Colonic mucosa (tissue), 4 donors: ENCODE measurements at regions not wholly inside any gene's neighbourhood (a gene's known extent, or its start where the extent isn't known, plus 50 kb on each side); places are given as distances from the start of the nearest gene placed in this dataset.
"Not testable (repeated sequence)": the region's sequence is repeated elsewhere in the genome, so short reads cannot be mapped to it uniquely, and the experiment has no call there.

Source experiments
- DNase-seq: peaks from one replicate; pipeline ENCODE4 v3.0.0-alpha.2; 2020
- H3K27ac ChIP-seq: fragments of 200-600 bp; one replicate; pipeline ENCODE4 v1.8.0; 2021
- H3K27me3 ChIP-seq: fragments of 200-600 bp; one replicate; pipeline ENCODE4 v1.8.0; 2021
- H3K36me3 ChIP-seq: fragments of 200-600 bp; one replicate; pipeline ENCODE4 v1.8.0; 2021
- H3K4me1 ChIP-seq: fragments of 200-600 bp; one replicate; pipeline ENCODE4 v1.8.0; 2021; ENCODE audit warnings: mild to moderate bottlenecking
- H3K4me3 ChIP-seq: fragments of 200-600 bp; one replicate; pipeline ENCODE4 v1.8.0; 2021
- H3K9ac ChIP-seq, 2 donors: one replicate each; pipeline ENCODE4 v1.7.0; 2013; ENCODE audit warnings: control low read depth in 2 of 2, low read depth in 2 of 2, low read length in 2 of 2
- H3K9me3 ChIP-seq: fragments of 200-600 bp; one replicate; pipeline ENCODE4 v1.8.0; 2021
- intact Hi-C: fragments of 100-400 bp; cut with DNase I; formaldehyde crosslinking; loops from one replicate; pipeline ENCODE4 v1.14.1; 2022
- TF ChIP-seq, protein P1 (sequence below): fragments of 200-600 bp; IDR thresholded peaks from one replicate; pipeline ENCODE4 v1.8.0; 2022; ENCODE audit warnings: antibody characterized with exemption, mild to moderate bottlenecking
- donor health status: healthy.
- donor health status: DM: no; HTN: no; CAD: no.
- donor health status: DM: no; HTN: no; CAD: no.

DNA sequence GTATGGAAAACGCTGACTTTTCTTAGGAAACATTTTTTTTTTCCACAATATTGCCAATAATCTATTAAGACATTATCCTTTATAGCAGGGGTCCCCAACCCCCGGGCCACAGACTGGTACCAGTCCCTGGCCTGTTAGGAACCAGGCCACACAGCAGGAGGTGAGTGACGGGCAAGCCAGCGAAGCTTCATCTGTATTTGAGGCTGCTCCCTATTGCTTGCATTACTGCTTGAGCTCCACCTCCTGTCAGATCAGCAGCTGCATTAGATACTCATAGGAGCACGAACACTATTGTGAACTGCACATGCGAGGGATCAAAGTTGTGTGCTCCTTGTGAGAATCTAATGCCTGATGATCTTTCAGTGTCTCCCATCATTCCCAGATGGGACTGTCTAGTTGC is 793.7 kb downstream of the SLITRK5 start:
- Histone ChIP-seq H3K27me3 (no peaks in the 10 kb centered on the region), H3K9me3 (no peaks in the 10 kb centered on the region), H3K9ac (no peak overlapping the region), H3K27ac (no peak overlapping the region), H3K4me1 (no peaks in the 10 kb centered on the region), H3K36me3 (no peaks in the 10 kb centered on the region), H3K4me3 (no peak overlapping the region)
- TF ChIP-seq, protein P1, sequence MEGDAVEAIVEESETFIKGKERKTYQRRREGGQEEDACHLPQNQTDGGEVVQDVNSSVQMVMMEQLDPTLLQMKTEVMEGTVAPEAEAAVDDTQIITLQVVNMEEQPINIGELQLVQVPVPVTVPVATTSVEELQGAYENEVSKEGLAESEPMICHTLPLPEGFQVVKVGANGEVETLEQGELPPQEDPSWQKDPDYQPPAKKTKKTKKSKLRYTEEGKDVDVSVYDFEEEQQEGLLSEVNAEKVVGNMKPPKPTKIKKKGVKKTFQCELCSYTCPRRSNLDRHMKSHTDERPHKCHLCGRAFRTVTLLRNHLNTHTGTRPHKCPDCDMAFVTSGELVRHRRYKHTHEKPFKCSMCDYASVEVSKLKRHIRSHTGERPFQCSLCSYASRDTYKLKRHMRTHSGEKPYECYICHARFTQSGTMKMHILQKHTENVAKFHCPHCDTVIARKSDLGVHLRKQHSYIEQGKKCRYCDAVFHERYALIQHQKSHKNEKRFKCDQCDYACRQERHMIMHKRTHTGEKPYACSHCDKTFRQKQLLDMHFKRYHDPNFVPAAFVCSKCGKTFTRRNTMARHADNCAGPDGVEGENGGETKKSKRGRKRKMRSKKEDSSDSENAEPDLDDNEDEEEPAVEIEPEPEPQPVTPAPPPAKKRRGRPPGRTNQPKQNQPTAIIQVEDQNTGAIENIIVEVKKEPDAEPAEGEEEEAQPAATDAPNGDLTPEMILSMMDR, result no peak
- DNase-seq, result no peak
- intact Hi-C loops, result no loop called here

DNA sequence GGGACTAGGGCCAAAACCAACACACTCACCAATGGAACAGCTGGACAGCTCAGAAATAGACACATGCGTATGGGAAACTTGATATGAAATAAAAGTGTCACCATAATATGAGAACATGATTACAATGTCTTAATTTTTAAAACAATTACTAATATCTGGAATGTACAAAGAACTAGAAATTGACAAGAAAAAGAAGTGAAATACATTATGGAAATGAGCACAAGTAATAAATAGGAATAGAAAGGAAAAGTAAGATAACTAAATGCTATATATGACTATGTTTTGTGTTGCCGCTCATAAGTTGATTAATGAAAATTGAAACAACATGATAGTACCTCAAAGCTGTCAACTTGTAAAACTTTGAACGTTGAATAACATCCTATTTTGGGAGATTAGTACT is 801.1 kb downstream of the SLITRK5 start:
- no peak overlapping the region for H3K9ac ChIP-seq
- H3K27ac ChIP-seq, result no peak overlapping the region
- H3K36me3 ChIP-seq, result no peaks in the 10 kb centered on the region
- no peaks in the 10 kb centered on the region for H3K9me3 ChIP-seq
- no peak overlapping the region for H3K4me3 ChIP-seq
- TF ChIP-seq, protein P1, result no peak
- intact Hi-C loops, result no loop called here
- DNase-seq, result no peak
- no peaks in the 10 kb centered on the region for H3K4me1 ChIP-seq
- H3K27me3 ChIP-seq, result no peaks in the 10 kb centered on the region

DNA sequence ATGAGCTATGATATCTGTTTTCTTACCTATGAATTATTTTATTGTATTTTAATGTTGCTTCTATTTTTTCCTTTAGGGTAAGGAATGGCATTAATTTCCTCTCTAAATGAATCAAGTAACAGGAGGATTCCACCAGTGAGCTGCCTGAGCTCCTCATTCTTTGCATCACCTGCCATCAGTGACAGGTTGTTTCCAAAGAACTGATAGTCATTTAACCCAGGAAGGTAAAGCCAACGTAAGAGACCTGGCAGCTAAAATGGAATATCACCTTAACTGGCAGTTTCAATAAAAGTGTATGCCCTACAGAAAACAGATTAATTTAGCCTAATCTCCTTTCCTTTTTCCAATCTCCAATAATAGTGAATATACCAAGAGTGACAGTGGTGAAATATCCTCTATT is 812.0 kb downstream of the SLITRK5 start:
- Histone ChIP-seq H3K27ac (no peak overlapping the region), H3K4me3 (no peak overlapping the region), H3K9ac (no peak overlapping the region), H3K27me3 (no peaks in the 10 kb centered on the region), H3K4me1 (no peaks in the 10 kb centered on the region), H3K36me3 (no peaks in the 10 kb centered on the region), H3K9me3 (no peaks in the 10 kb centered on the region)
- TF ChIP-seq, protein P1, result no peak
- no peak for DNase-seq
- intact Hi-C loops, result no loop called here

DNA sequence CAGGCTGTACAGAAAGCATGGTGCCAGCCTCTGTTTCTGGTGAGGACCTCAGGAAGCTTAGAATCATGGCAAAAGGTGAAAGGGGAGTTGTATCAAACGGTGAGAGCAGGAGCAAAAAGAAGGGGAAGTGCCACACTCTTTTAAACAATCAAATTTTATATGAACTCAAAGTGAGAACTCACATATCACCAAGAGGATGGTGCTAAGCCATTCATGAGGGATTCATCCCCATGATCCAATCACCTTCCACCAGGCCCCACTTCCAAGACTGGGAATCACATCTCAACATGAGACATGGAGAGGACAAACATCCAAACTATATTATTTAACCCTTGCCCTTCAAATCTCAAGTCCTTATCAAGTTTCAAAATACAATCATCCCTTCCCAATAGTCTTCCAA is 836.7 kb downstream of the SLITRK5 start:
- no peaks in the 10 kb centered on the region for H3K36me3 ChIP-seq
- no peaks in the 10 kb centered on the region for H3K9me3 ChIP-seq
- no peak overlapping the region for H3K9ac ChIP-seq
- DNase-seq, result no peak
- H3K4me1 ChIP-seq, result no peaks in the 10 kb centered on the region
- TF ChIP-seq, protein P1, result no peak
- no peak overlapping the region for H3K27ac ChIP-seq
- no peak overlapping the region for H3K4me3 ChIP-seq
- H3K27me3 ChIP-seq, result no peaks in the 10 kb centered on the region
- intact Hi-C loops, result no loop called here

DNA sequence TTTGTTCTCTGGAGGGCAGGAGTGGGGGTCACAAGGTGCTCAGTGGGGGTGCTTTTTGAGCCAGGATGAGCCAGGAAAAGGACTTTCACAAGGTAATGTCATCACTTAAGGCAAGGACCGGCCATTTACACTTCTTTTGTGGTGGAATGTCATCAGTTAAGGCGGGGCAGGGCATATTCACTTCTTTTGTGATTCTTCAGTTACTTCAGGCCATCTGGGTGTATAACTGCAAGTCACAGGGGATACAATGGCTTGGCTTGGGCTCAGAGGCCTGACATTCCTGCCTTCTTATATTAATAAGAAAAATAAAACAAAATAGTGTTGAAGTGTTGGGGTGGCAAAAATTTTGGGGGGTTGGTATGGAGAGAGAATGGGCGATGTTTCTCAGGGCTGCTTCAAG is 841.8 kb downstream of the SLITRK5 start:
- H3K27ac ChIP-seq, H3K4me1 ChIP-seq, intact Hi-C loops, H3K9me3 ChIP-seq, DNase-seq, H3K4me3 ChIP-seq, H3K9ac ChIP-seq, H3K36me3 ChIP-seq, H3K27me3 ChIP-seq: not testable (repeated sequence)

DNA sequence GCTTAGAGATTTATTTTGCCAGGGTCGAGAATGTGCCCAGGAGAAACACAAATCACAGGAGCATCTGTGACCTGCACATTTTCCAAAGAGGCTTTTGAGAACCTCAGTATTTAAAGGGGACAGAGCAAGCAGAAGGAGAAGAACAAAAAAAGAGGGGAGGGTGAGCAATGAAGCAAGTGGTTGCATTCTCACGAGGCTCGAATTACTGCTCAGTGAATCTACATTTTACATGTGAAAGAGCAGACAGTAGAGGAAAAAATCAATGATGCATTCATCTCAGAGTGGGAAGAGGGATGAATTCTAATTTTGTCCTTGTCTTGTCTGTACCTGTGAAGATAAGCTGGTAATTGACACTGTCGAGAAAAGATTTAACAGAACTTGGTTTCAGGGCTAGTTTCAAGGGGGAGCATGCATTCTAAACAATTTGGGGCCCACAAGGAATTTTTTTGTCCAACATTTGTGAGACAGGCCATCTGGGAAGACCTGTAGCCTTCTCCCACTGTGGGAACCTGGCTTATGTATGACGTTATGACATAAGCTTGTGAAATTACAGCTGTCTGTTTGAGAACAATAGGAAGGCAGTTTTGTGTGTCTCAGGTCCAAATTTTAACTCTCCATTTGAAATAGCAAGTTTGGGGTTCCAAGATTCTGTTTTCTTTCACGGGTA is 855.1 kb downstream of the SLITRK5 start:
- no peak overlapping the region for H3K4me3 ChIP-seq
- intact Hi-C loops, result no loop called here
- H3K27ac ChIP-seq, result no peak overlapping the region
- H3K9ac ChIP-seq, result no peak overlapping the region
- H3K9me3 ChIP-seq, result no peaks in the 10 kb centered on the region
- no peaks in the 10 kb centered on the region for H3K36me3 ChIP-seq
- TF ChIP-seq, protein P1, result no peak
- no peak for DNase-seq
- H3K4me1 ChIP-seq, result no peaks in the 10 kb centered on the region
- no peaks in the 10 kb centered on the region for H3K27me3 ChIP-seq
